COLO668 (cell line): ENCODE measurements at regions not wholly inside any gene's neighbourhood (a gene's known extent, or its start where the extent isn't known, plus 50 kb on each side); places are given as distances from the start of the nearest gene placed in this dataset.
"Not testable (repeated sequence)": the region's sequence is repeated elsewhere in the genome, so short reads cannot be mapped to it uniquely, and the experiment has no call there.

Experiments used
- DNase-seq: peaks from one replicate; lab custom pipeline; 2025; ENCODE audit not compliant: unreplicated experiment; lab: John Stamatoyannopoulos, UW

DNA sequence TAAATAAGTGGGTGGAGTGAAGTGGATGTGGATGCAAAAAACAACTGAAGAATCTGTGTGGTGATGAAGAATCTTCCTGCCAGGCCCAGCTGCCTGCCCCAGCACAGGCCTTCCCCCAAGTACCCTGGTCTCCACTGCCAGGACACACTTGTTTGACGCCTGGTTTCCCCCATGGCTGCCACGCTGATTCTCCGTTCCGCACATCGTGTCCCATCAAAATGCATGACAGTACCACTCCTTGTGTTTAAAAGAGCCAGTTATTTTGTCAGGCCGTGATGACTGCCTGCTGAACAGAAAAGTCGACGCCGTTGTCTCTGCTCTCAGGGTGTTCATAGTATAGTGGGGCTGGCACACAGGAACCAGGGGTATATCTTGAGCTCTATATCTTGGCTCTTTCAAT lies 50.3 kb upstream of the KYNU start:
- no peak for DNase-seq

DNA sequence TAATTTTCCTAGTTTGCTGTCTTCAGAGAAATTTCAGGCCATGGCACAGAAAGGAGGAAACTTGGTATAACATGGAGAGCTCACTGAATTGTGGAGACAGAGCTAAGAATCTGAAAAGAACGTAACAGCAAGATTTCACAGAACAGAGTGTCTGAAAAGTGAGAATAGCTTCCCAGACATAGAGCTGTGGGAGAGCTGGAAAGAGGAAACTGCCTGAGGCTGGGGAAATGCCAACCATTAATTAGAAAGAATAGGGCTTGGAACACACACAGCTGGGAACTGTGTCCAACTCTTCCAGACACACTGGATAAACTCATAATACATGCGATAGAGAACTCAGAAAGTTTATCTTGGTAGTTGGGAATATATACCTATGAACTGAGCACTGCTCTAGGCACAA lies 51.6 kb upstream of the KYNU start:
- no peak for DNase-seq

DNA sequence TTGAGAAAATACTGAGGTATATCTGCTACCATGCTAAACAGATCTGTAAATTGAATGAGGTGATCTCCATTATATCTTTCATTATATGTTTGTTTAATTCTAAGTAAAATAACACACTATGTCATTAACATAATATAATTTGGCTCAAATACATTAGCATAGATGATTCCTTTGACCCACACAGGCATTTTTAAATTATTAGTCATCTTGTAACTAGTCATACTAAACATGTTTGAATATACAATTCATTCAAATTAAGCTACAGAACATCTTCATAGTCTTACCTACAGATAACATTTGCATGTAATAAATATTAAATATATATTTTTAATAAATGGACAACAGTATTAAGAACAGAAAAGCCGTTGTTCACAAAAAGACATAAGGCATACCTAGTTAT lies 52.7 kb upstream of the KYNU start:
- DNase-seq = no peak

DNA sequence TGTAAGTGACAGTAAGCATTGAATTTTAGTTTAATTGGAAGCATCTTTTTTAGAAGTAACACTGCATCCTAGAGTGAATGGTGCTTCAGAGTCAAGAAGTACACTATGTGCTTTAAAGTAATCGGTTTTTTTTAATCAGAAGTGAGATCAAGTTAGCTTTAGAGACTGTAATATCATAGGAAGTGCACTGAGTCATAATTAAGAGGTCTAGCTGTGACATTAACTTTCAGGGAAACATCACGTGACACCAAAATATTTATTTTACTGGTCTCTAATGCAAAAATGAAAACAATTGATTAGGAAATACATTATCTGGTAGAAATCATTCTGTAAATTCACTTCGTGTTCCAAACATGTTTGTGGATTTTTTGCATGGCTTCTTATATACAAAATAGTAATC lies 55.3 kb upstream of the KYNU start:
- no peak for DNase-seq

DNA sequence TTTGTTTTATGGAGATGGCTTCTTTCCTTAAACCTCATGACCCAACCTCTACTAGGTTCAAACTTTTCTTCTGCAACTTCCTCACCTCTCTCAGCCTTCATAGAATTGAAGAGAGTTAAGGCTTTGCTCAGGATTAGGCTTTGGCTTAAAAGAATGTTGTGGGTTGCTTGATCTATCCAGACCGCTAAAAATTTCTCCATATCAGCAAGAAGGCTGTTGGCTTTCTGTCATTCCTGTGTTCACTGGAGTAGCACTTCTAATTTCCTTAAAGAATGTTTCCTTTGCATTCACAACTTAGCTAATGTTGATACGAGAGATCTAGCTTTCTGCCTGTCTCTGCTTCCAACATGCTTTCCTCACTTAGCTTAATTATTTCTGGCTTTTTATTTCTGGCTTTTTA lies 58.1 kb upstream of the KYNU start:
- DNase-seq = no peak

DNA sequence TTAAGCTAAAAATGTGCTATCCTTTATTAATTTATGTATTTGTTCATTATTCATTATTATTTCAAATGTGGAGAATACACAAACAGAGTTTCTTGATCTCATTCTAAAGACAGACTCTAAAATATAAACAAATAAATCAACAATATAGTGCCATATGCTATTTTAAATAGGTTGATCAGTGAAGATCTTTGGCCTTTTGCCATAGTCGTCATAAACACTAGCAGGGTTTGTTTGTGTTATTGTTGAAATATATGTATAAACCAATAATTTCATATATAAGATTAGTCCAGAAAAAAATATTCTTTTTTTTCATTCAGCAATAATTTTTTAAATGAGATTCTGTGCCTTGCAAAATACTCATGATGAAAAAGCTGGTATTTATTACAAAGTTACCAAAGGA lies 62.1 kb upstream of the KYNU start:
- no peak for DNase-seq

DNA sequence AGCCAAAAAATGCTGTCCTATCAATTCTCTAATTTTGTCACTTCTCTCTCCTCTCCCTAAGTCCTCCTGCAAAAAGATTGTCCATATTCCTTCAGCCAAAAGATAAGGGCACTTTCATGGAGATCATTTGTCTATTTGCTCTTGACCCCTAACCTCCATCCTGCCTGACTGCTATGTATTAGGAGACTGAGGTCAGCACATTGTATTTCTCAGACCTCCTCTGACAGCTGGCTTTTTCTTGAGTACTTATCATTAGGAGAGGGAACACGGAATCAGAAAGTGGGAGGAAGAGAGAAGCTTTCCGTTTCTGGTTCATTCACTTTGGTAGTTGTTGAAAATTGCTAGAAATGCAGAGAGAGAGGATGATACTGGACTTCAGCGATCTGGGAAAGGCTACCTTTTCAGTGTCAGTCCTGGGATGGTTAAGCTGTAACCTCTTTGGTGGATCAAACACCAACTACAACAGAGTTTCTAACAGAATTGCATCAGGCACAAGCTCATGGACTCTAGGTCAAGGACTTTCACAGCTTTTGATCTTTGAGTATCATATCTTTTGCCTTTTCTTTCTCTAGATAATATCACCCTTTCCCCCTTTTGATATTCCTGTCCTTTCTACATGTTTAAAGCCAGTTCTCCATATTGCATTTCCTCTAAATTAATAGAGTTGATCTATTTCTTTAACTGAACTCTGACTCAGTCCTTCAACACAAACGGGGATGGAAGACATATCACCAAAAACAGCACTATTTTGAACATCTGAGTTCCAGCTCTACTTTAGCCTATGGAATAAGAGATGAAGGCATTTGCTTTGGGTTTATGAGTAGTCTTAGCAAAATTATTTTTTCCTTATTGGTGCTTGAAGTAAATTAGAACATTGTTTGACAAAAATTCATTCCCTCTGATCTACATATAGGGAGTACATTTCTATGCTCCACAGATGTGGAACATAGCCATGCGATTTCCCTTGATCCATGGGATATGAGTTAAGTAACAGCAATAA lies 63.3 kb upstream of the KYNU start:
- no peak for DNase-seq

DNA sequence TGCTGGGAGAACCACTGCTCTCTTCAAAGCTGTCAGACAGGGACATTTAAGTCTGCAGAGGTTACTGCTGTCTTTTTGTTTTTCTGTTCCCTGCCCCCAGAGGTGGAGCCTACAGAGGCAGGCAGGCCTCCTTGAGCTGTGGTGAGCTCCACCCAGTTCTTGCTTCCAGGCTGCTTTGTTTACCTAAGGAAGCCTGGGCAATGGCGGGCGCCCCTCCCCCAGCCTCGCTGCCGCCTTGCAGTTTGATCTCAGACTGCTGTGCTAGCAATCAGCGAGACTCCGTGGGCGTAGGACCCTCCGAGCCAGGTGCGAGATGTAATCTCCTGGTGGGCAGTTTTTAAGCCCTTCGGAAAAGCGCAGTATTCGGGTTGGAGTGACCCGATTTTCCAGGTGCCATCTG lies 65.8 kb upstream of the KYNU start:
- not testable (repeated sequence) for DNase-seq

DNA sequence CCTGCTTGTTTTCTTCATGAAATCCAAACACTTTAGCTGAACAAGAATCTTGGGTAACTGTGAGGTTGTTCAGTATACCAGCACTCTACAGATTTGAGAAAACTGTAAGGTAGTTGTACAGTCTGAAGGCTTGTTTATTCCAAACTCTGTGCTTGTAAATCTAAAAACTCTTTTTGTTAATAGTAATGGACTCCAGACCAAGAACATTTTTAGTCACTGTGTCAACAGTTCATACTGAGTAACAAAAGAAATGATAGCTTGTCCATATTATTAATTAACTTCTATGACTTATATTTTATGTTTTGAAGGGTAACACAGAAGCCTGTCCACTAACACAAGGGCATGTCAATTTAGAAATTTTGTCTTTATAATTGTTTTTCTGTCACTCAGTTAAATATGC lies 72.2 kb upstream of the KYNU start:
- DNase-seq = no peak

DNA sequence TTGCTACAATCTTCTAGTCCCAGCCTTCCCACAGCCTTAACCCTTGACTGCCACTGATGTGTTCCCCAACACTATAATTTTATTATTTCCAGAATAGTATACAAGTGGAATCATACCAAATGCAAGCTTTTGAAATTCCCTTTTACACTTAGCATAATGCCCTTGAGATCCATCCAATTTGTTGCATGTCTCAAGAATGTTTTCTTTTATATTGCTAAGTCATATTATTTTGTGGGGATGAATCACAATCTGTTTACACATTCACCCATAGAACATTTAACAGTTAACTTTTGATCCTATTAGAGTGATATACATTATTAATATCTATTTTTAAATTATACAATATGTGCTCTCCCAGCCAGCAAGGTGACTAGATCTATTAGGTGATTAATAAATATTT lies 74.3 kb upstream of the KYNU start:
- no peak for DNase-seq

DNA sequence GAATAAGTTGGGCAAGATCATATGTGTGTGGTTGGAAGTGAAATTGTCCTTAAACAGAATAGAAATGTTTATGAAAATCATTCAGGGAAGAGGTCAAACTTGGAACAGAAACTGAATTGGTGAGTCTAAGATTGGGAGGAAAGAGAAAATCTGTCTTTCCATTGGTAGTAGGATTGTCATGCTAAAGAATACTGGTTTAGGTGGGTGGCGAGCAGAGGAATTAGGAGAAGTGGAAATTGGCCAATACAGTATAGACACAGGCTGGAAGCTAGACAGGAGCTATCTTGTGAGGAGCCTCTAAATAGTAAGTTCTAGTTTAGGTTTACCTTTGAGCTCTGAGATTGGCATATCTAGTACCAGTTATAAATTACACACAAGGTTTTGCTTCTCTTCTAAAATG lies 80.9 kb upstream of the KYNU start:
- DNase-seq = no peak

DNA sequence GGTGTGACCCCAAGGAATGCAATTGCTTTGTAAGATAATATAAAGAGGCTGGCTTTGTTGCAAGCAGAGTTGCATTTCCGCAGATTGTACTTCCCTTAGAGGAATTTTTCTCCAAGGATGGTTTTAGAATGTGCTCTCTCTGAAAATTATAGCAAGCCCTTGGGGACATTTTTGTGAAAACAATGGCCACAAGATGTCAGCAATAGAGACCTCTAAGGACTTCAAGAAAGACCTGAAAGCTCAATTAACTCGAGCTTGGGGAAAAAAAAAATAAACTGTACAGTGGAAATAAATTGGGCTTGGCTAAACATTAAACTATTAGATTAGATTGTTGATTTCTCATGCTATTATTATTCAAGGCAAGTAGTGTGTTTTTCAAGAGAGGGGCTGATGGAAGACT lies 81.3 kb upstream of the KYNU start:
- no peak for DNase-seq

DNA sequence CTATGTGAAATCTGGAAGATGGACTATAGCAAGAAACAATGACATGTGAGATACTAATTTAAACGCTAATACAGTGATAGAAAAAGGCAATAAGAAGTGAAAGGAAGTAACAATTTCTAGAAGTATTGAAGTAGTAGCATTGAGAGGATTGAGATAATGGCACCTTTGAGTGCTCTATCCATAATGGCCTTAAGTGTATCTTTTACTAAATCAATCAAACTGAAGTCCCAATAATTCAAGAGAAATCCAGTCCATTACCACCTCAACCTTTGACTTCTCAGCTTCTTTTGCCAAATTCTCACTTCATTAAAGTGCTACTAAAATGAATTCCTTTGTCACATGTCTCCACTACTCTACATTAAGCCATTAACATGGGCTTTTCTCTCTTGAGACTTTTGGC lies 82.6 kb upstream of the KYNU start:
- no peak for DNase-seq

DNA sequence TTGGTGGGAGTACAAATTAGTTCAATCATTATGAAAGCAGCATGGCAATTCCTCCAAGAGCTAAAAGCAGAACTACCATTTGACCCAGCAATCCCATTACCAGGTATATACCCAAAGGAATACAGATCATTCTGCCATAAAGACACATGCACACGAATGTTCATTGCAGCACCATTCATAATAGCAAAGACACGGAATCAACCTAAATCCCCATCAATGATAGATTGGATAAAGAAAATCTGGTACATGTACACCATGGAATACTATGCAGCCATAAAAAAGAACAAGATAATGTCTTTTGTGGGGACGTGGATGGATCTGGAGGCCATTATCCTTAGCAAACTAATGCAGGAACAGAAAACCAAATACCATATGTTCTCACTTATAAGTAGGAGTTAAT lies 85.1 kb upstream of the KYNU start:
- DNase-seq = not testable (repeated sequence)

DNA sequence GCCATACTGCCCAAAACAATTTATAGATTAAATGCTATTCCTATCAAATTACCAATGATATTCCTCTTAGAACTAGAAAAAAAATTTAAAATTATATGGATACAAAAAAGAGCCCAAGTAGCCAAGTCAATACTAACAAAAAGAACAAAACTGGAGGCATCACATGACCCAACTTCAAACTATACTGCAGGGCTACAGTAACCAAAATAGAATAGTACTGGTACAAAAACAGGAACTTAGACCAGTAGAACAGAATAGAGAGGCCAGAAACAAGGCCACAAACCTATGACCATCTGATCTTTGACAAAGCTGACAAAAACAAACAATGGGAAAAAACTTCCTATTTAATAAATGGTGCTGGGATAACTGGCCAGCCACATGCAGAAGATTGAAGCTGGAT lies 86.1 kb upstream of the KYNU start:
- DNase-seq = no peak

DNA sequence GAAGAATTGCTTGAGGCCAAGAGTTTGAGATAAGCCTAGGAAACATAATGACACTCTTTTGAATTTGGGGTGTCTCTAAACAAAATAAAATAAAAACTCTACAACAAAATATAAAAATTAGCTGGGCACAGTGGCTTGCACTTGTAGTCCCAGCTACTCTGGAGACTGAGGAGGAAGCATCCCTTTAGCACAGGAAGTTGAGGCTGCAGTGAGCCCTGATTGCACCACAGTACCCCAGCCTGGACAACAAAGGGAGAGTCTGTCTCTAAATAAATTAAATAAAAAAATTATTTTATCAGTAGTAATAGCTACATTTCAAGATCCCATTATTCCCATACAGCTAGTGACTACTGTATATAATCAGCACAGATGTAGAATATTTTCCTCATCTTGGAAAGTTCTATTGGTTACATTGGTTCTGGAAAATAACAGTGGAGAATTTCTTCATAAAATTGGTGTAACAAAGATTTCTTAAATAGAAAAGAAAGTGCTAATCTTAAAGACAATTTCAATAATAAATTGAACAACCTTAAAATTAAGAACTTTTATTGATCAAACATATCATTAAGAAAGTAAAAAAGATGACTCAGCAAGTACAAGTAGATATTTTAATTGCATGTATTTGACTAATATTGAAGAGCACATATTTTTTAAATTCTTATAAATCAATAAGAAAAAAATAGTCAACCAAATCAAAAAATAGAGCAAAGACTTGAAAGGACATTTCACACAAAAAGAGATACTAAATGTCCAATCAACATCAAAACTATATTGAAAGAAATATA lies 90.4 kb upstream of the KYNU start:
- DNase-seq = no peak

DNA sequence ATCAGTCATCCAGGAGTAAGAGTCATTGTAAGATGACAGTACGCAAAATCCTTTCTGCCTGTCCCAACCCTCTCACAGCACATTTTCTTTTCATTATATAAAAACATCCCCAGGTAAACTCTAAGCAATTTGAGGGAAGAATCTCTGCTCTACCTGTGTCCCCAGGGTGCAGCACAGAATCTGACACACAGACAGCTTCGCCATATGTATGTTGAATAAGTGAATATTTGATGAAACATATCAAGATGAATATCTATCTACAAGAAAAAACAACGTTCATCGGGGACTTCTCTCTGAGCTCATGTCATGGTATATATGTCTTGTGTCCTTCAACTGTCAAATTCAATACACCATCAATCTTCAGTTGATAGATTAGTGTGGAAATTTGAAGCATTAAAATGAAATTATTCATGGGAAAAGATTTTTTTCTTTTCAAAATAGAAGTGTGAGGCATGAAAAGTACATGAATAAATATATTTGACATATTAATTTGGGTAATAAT lies 94.5 kb upstream of the KYNU start:
- no peak for DNase-seq

DNA sequence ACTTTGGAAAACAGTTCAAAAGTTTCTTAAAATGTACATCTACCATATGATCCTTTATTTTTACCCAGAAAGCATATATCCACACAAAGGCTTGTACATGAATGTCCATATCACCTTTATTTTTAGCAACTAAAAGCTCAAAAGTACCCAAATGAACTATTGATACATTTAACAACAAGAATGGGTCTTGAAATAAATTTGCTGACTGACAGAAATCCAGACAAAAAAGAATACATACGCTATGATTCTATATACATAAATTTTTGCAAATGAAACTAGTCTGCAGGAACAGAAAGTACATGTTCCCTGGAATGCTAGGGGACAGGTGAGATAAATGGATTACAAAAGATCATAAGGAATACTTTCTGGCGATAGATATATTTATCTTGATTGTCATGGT lies 96.3 kb upstream of the KYNU start:
- no peak for DNase-seq

DNA sequence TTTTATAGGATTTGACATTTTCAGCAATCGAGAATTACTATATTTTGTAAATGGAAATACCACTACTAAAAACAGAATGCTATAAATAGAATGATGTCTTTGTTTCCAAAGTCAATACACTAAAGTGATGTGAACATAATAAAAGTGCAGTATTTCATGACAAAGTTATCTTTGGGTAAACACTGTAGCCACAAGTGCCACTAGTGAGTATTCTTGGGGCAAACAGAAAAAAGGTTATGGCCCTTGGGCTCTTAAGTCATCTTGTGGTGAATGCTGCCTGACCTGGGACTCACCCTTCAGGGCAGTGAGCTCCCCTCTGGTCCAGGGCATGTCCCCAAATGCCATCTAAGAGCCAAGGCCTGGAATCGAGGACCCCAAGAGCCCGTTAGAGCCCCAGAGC lies 99.2 kb upstream of the KYNU start:
- no peak for DNase-seq

DNA sequence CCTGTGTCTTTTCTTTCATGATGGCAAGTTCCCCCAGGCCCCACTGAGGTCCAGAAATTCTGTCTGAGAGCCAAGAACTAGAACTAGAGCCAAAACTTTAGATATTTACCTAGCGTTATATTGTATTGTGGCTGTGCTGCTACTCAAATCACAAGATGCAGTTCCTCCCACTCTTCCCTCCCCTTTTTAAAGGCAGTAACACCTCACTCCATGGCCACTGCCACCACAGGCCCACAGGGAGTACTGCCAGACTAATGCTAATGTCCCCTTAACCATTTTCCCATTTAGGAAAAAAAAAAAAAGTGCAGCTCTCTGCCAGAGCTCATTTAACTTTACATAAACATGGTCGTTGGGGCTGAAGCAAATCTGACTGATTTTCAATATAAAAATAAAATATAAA lies 99.7 kb upstream of the KYNU start:
- no peak for DNase-seq

DNA sequence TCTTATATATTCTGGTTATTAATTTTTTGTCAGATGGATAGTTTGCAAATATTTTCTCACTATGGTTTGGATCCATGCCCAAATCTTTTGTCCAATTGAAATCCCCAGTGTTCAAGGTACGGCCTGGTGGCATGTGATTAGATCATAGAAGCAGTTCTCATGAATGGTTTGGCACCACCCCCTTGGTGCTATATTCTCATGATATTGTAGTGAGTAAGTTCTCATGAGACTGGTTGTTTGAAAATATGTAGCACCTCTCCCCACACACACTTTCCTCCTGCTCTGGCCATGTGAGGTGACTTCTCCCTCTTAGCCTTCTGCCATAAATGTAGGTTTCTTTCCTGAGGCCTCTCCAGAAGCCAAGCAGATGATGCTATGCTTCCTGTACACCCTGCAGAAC lies 107.7 kb upstream of the KYNU start:
- DNase-seq = no peak

DNA sequence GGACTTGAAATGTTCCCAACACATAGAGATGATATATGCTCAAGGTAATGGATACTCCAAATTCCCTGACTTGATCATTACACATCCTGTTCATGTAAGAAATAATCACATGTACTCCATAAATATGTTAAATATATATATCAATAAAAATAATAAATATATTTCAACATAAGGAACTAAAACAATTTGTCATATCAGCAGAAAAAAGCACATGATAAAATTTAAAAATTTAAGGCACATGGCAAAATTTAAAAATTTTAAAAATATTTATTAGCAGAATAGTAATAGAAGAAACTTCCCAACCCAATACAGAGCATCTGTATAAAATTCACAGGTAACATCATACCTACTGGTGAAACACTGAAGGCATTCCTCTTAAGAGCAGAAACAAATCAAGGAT lies 109.6 kb upstream of the KYNU start:
- no peak for DNase-seq
